GM23338 (cell line): ENCODE measurements at regions not wholly inside any gene's neighbourhood (a gene's known extent, or its start where the extent isn't known, plus 50 kb on each side); places are given as distances from the start of the nearest gene placed in this dataset.
"Not testable (repeated sequence)": the region's sequence is repeated elsewhere in the genome, so short reads cannot be mapped to it uniquely, and the experiment has no call there.

Experiments used
- ATAC-seq: fragments of 200-7000 bp; cut with Tn5 transposase; 3 replicates; pipeline ENCODE4 v1.9.1; 2020
- DNase-seq: peaks from one replicate; pipeline ENCODE4 v3.0.0-alpha.2; 2015; ENCODE audit warnings: low spot score
- H2AFZ ChIP-seq: fragments of 200-600 bp; sonication (generic); 2 replicates; pipeline ENCODE4 v1.8.0; 2016; ENCODE audit warnings: antibody characterized with exemption, mild to moderate bottlenecking, moderate library complexity
- H3F3A ChIP-seq: fragments of 200-600 bp; sonication (generic); replicated peaks from 2 replicates; pipeline ENCODE4 v1.8.0; 2017; ENCODE audit warnings: antibody characterized with exemption, mixed run types, low read depth
- H3K27ac ChIP-seq: fragments of 200-600 bp; sonication (generic); 2 replicates; pipeline ENCODE4 v1.6.1; 2016; ENCODE audit warnings: low read depth
- H3K27me3 ChIP-seq: fragments of 200-600 bp; sonication (generic); 2 replicates; pipeline ENCODE4 v1.8.0; 2016; ENCODE audit warnings: mild to moderate bottlenecking, mixed run types, moderate library complexity; ENCODE audit not compliant: insufficient read depth
- H3K36me3 ChIP-seq: fragments of 200-600 bp; sonication (generic); 2 replicates; pipeline ENCODE4 v1.8.0; 2016; ENCODE audit warnings: mild to moderate bottlenecking; ENCODE audit not compliant: insufficient read depth
- H3K4me1 ChIP-seq: fragments of 200-600 bp; sonication (generic); 2 replicates; pipeline ENCODE4 v1.8.0; 2016; ENCODE audit warnings: mild to moderate bottlenecking, moderate library complexity; ENCODE audit not compliant: insufficient read depth
- H3K4me2 ChIP-seq: fragments of 200-600 bp; sonication (generic); 2 replicates; pipeline ENCODE4 v1.7.1; 2017; ENCODE audit warnings: mixed run types
- H3K4me3 ChIP-seq: fragments of 200-600 bp; sonication (generic); 2 replicates; pipeline ENCODE4 v1.6.1; 2016; ENCODE audit warnings: mixed run types
- H3K79me2 ChIP-seq: fragments of 200-600 bp; sonication (generic); replicated peaks from 2 replicates; pipeline ENCODE4 v1.8.0; 2017; ENCODE audit warnings: mild to moderate bottlenecking; ENCODE audit not compliant: insufficient read depth
- H3K9me2 ChIP-seq: fragments of 200-600 bp; sonication (generic); 2 replicates; pipeline ENCODE4 v1.8.0; 2017; ENCODE audit not compliant: insufficient read depth
- H4K20me1 ChIP-seq: fragments of 200-600 bp; sonication (generic); replicated peaks from 2 replicates; pipeline ENCODE4 v1.8.0; 2017; ENCODE audit warnings: mild to moderate bottlenecking; ENCODE audit not compliant: insufficient read depth
- H3K27ac Mint-ChIP-seq: 2 replicates; pipeline ENCODE4 v1.8.0; 2020; ENCODE audit warnings: inconsistent platforms, mild to moderate bottlenecking, moderate library complexity, mixed read lengths
- H3K27me3 Mint-ChIP-seq: 3 replicates; pipeline ENCODE4 v1.8.0; 2022; ENCODE audit warnings: low read depth, mild to moderate bottlenecking, moderate library complexity, mixed read lengths, inconsistent platforms; ENCODE audit not compliant: insufficient read depth, poor library complexity
- H3K36me3 Mint-ChIP-seq: 3 replicates; pipeline ENCODE4 v1.8.0; 2021; ENCODE audit warnings: low read depth, mild to moderate bottlenecking, inconsistent platforms, moderate library complexity, mixed read lengths
- H3K4me1 Mint-ChIP-seq: 3 replicates; pipeline ENCODE4 v1.8.0; 2020; ENCODE audit warnings: mild to moderate bottlenecking, inconsistent platforms, mixed read lengths
- H3K4me3 Mint-ChIP-seq: 3 replicates; pipeline ENCODE4 v1.8.0; 2021; ENCODE audit warnings: moderate library complexity, mild to moderate bottlenecking, inconsistent platforms, mixed read lengths
- H3K9me3 Mint-ChIP-seq: 3 replicates; pipeline ENCODE4 v1.8.0; 2020; ENCODE audit warnings: moderate library complexity, mild to moderate bottlenecking, inconsistent platforms, mixed read lengths
- ETS1 ChIP-seq: IDR thresholded peaks from 2 replicates; pipeline ENCODE4 v1.6.1; 2016; ENCODE audit warnings: antibody characterized with exemption
- EZH2 ChIP-seq: fragments of 200-600 bp; sonication (generic); IDR thresholded peaks from one replicate; pipeline ENCODE4 v1.8.0; 2017; ENCODE audit warnings: antibody characterized with exemption, mild to moderate bottlenecking, low read depth; ENCODE audit not compliant: unreplicated experiment
- EZH2phosphoT487 ChIP-seq: fragments of 200-600 bp; sonication (generic); IDR thresholded peaks from one replicate; pipeline ENCODE4 v1.8.1; 2018; ENCODE audit warnings: antibody characterized with exemption; ENCODE audit not compliant: unreplicated experiment
- JUNB ChIP-seq: IDR thresholded peaks from one replicate; pipeline ENCODE4 v1.6.1; 2016; ENCODE audit warnings: antibody characterized with exemption; ENCODE audit not compliant: unreplicated experiment
- NANOG ChIP-seq: IDR thresholded peaks from 2 replicates; pipeline ENCODE4 v1.6.1; 2016; ENCODE audit warnings: antibody characterized with exemption, borderline replicate concordance
- POLR2AphosphoS5 ChIP-seq: IDR thresholded peaks from 2 replicates; pipeline ENCODE4 v1.6.1; 2016; ENCODE audit warnings: antibody characterized with exemption, low read depth
- REST ChIP-seq: IDR thresholded peaks from one replicate; pipeline ENCODE4 v1.6.1; 2018; ENCODE audit warnings: antibody characterized with exemption; ENCODE audit not compliant: unreplicated experiment
- STAT1 ChIP-seq: IDR thresholded peaks from one replicate; pipeline ENCODE4 v1.6.1; 2016; ENCODE audit warnings: antibody characterized with exemption; ENCODE audit not compliant: unreplicated experiment
- ZNF331 ChIP-seq: fragments of 250-450 bp; sonication (Bioruptor Pico); IDR thresholded peaks from 2 replicates; pipeline ENCODE4 v1.5.0; 2020; ENCODE audit warnings: low read depth, mild to moderate bottlenecking, moderate library complexity

GRCh38 chr7:81062755-81063154, 143.9 kb upstream of the SEMA3C start:
- Histone ChIP-seq H3K9me2 (no peaks in the 10 kb centered on the region), H3K27ac (no peak overlapping the region), H3K36me3 (no peaks in the 10 kb centered on the region), H3K4me2 (no peak overlapping the region), H4K20me1 (no peaks in the 10 kb centered on the region), H2AFZ (no peak overlapping the region), H3K27me3 (no peaks in the 10 kb centered on the region), H3F3A (no peaks in the 10 kb centered on the region), H3K79me2 (no peaks in the 10 kb centered on the region), H3K4me1 (no peaks in the 10 kb centered on the region), H3K4me3 (no peak overlapping the region)
- Mint-ChIP-seq H3K4me1 (no peaks in the 10 kb centered on the region), H3K4me3 (no peak overlapping the region), H3K27ac (no peak overlapping the region), H3K27me3 (peaks cover 1% of the 10 kb centered on the region), H3K9me3 (peaks cover 2% of the 10 kb centered on the region; the same call in 1 of the 3 replicates), H3K36me3 (no peaks in the 10 kb centered on the region)
- DNase-seq = no peak
- no peak for ATAC-seq
- TF ChIP-seq NANOG = no peak
- TF ChIP-seq REST = no peak
- TF ChIP-seq EZH2phosphoT487 = no peak
- no peak for TF ChIP-seq POLR2AphosphoS5

- not testable (repeated sequence) for H3K4me2 ChIP-seq, H3K4me1 ChIP-seq, H3K79me2 ChIP-seq, H3K9me2 ChIP-seq, H3K4me1 Mint-ChIP-seq, H4K20me1 ChIP-seq, H3K27ac Mint-ChIP-seq, H2AFZ ChIP-seq, DNase-seq, H3K4me3 Mint-ChIP-seq, H3F3A ChIP-seq, H3K36me3 Mint-ChIP-seq, H3K4me3 ChIP-seq, ATAC-seq, H3K27me3 ChIP-seq, H3K36me3 ChIP-seq, H3K27ac ChIP-seq, H3K27me3 Mint-ChIP-seq
- H3K9me3 Mint-ChIP-seq = peaks cover 16% of the 10 kb centered on the region
Measured at GRCh38 chr7:81057469-81057868, 138.6 kb upstream of the SEMA3C start.

- no peak overlapping the region for H3K4me3 ChIP-seq
- H3K27me3 ChIP-seq = no peaks in the 10 kb centered on the region
- H3K4me1 Mint-ChIP-seq = no peaks in the 10 kb centered on the region
- no peak overlapping the region for H3K4me3 Mint-ChIP-seq
- H3K9me3 Mint-ChIP-seq = peaks cover 23% of the 10 kb centered on the region
- H3F3A ChIP-seq = no peaks in the 10 kb centered on the region
- H3K4me1 ChIP-seq = no peaks in the 10 kb centered on the region
- no peak overlapping the region for H2AFZ ChIP-seq
- H3K79me2 ChIP-seq = no peaks in the 10 kb centered on the region
- no peak overlapping the region for H3K4me2 ChIP-seq
- no peak overlapping the region for H3K27ac Mint-ChIP-seq
- DNase-seq (no peak), ATAC-seq (no peak)
- peaks cover 9% of the 10 kb centered on the region for H3K27me3 Mint-ChIP-seq
- no peak overlapping the region for H3K27ac ChIP-seq
- H3K36me3 ChIP-seq = no peaks in the 10 kb centered on the region; the same call in 1 of the 2 replicates
- H3K9me2 ChIP-seq = no peaks in the 10 kb centered on the region
- no peak for TF ChIP-seq ZNF331 (CRISPR knock-in tag)
- no peak for TF ChIP-seq REST
- no peak for TF ChIP-seq ETS1
- TF ChIP-seq STAT1 = no peak
- TF ChIP-seq EZH2phosphoT487 = no peak
- TF ChIP-seq EZH2 = no peak
- TF ChIP-seq POLR2AphosphoS5 = no peak
- TF ChIP-seq NANOG = no peak
- no peak for TF ChIP-seq JUNB
- H4K20me1 ChIP-seq = no peaks in the 10 kb centered on the region
- H3K36me3 Mint-ChIP-seq = peaks cover 19% of the 10 kb centered on the region
Measured at GRCh38 chr7:81053623-81054022, 134.8 kb upstream of the SEMA3C start.
